HG03575 (cell line): ENCODE measurements at regions not wholly inside any gene's neighbourhood (a gene's known extent, or its start where the extent isn't known, plus 50 kb on each side); places are given as distances from the start of the nearest gene placed in this dataset.
"Not testable (repeated sequence)": the region's sequence is repeated elsewhere in the genome, so short reads cannot be mapped to it uniquely, and the experiment has no call there.

Experiments
- ATAC-seq: cut with Tn5 transposase; IDR thresholded peaks from one replicate; pipeline ENCODE4 v1.9.1; 2021; ENCODE audit not compliant: unreplicated experiment, insufficient number of reproducible peaks, low FRiP score; ENCODE audit errors: extremely low read depth

DNA sequence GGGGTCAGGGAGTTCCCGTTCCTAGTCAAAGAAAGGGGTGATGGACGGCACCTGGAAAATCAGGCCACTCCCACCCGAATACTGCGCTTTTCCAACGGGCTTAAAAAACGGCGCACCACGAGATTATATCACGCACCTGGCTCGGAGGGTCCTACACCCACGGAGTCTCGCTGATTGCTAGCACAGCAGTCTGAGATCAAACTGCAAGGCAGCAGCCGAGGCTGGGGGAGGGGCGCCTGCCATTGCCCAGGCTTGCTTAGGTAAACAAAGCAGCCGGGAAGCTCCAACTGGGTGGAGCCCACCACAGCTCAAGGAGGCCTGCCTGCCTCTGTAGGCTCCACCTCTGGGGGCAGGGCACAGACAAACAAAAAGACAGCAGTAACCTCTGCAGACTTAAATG is 100.1 kb upstream of the IQCM start:
- not testable (repeated sequence) for ATAC-seq

- no peak for ATAC-seq
These were observed 108.1 kb upstream of the IQCM start for GRCh38 chr4:149923736-149924135.

GRCh38 chr4:149927514-149927913 is 111.9 kb upstream of the IQCM start:
- ATAC-seq, result no peak

GRCh38 chr4:149928507-149928906 is 112.9 kb upstream of the IQCM start:
- ATAC-seq, result no peak

GRCh38 chr4:149931431-149931830 is 115.8 kb upstream of the IQCM start:
- no peak for ATAC-seq

- ATAC-seq, result no peak
These were observed 116.5 kb upstream of the IQCM start for GRCh38 chr4:149932188-149932587.

- no peak for ATAC-seq
These were observed 117.5 kb upstream of the IQCM start for GRCh38 chr4:149933120-149933519.

DNA sequence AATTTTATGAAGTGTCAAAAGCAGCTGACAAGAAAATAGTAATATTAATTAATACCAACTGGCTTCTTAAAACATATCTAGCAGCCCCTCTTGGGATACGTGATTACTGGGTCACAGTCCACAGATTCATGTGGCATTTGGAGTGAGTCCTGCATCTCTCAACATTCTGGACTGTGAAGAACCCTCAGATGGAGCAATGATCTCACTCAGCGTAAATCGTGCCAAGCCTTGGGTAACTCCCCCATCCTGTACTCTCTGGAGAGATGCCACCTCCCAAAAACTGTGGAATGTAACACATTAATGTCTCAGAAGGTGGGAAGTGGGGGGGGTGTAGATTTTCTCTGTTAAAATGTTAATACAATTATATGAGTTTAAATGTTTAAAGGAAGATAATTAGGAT is 118.2 kb upstream of the IQCM start:
- no peak for ATAC-seq

DNA sequence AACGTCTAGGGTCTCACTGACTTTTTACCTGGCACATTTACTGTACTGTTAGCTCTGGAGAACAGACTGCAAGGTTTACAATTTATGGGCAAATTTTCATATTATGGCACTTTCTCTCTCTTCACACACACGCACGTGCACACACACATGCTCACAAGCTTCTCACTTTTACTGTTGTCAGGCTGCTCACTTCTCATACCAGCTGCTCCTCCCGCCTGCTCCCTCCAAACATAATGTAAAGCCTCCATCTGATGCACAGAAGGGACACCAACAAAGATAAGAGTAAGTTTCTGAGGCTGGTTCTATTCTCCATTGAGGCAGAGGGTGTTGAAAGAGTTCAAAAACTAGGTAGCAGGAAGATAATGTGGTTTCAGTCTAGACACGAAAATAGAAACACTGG is 128.9 kb upstream of the DCLK2 start:
- ATAC-seq, result no peak

DNA sequence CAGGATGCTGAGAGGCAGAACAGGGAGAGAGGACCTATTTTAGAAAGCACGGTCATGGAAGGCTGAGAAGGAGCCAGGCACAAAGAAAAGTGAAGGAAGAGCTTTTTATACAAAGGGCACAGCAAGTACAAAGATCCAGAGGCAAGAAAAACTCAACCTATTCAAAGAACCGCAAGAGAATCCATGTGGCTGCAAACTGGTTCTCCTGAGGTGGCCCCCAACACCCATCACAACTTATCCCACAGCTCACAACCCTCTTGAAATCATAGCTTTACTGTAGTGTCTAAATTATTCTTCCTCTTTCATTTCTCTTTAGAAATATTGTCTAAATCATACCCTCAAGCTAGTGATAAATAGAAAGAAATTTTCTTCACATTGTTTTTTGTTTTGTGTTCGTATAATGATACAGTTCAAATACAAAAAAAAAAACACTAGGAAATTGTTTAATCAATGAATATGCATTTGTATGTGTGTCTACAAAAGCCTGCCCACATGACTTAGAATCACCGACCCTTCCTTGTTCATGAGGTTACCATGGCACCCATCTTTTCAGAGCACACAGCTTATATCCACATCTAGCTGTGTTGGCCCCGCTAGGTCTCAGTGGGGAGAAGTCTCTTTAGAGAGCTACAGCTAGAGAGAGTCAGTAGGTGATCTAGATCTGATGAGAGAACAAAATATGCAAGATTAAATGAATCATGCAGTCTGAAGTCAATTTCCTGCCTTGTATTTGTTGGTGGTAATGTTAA is 126.9 kb upstream of the DCLK2 start:
- ATAC-seq, result no peak

- ATAC-seq, result no peak
These were observed 126.1 kb upstream of the DCLK2 start for GRCh38 chr4:149952101-149952500.

DNA sequence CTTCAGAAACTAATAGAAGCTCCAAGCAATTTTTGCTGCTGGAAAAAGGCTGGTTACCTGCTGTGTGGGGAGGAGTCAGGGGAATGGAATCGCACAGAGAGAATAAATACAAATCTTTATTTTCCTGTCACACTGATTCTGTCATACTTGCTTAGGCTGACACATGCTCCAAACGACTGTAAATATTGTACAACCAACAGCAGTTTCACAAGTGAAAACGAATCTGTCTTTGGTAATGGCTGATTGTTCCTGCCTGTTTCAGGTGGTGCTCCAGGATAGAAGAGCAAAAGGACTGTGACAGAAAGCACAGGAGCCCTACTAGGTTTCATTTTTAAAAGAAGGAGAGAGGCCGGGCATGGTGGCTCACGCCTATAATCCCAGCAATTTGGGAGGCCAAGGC is 125.5 kb upstream of the DCLK2 start:
- no peak for ATAC-seq

GRCh38 chr4:149955780-149956390 is 122.4 kb upstream of the DCLK2 start:
- no peak for ATAC-seq

- no peak for ATAC-seq
These were observed 121.6 kb upstream of the DCLK2 start for GRCh38 chr4:149956678-149957077.

- ATAC-seq, result no peak
These were observed 116.2 kb upstream of the DCLK2 start for GRCh38 chr4:149961876-149962597.

DNA sequence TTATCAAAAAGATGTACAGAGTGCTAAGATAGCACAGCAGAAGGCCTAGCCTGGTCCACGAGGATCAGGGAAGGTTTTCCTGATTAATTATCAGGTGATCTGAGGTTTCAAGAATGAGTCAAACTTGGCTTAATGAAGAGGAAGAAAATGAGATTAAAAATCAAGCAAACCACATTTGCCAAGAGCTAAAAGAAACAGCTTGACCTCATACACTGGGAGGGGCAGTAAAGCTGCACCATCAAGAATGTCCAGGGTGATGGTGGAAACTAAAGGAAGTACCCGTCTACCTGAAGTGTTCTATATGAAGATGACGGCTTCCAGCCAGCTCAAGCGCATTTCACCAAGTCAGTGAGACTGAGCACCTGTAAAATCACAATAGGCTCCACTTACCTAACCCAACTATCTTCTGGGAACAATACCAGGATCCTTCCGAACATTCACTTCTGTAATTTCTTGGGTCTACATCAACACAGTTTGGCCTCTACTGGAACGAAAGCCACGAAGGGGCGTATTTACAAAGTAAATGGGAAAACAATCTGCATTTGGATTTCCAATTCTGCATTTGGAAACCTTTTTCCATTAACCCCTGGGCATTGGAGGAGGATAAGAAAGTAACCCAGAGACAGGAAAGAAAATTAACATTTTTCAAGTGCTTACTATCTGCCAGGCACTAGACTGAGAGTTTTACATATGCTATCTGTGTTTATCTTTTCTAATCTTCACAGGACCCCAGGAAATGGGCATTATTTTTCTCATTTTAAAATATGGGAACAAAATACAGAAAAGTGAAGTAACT is 114.0 kb upstream of the DCLK2 start:
- no peak for ATAC-seq

DNA sequence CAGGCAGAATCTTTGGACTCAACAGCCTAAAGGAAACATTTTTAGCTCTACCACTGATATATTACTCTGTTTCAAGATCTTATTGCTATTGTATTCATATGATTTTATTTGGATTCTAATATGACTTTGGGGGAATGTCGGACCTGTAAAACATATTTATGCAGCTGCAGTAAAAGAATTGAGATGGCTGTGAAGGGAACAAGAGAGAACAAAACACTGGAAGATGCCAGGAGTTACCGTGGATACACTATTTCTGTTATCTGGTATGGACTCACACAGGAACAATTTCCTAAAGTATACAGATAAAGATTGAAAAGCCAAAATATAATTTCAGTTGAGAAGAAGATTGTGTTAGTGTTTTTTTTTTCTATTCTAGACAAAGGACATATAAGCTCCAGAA is 113.0 kb upstream of the DCLK2 start:
- no peak for ATAC-seq

GRCh38 chr4:149972407-149972806 is 105.8 kb upstream of the DCLK2 start:
- ATAC-seq, result no peak

GRCh38 chr4:149973181-149973580 is 105.1 kb upstream of the DCLK2 start:
- no peak for ATAC-seq
